ENCODE measurements at regions not wholly inside any gene's neighbourhood (a gene's known extent, or its start where the extent isn't known, plus 50 kb on each side); places are given as distances from the start of the nearest gene placed in this dataset.

DNA sequence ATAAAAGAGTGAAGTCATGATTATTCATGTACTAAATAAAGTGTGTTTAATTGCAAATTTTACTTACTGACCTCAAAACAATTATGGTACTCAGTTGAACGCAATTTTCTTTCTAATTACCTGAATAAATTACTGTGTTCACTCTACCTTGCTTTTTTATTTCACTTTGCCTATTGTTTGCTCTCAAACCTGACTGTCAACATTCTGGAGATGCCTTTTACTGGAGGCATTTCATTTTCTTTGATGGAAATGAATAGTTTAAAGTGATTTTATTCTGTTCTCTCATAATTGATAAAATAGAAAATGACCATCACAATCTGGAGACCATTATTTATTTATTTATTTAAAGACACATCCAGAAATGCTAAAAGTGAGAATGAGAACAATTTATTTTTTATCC, 811.5 kb upstream of the ATXN8OS start:
- Mint-ChIP-seq H3K27me3 (ENCODE audit: insufficient read depth, low read depth) (no peaks in the 10 kb centered on the region), H3K9me3 (no peaks in the 10 kb centered on the region), H3K36me3 (no peaks in the 10 kb centered on the region), H3K27ac (no peak overlapping the region), H3K4me1 (peaks cover 15% of the 10 kb centered on the region), H3K4me3 (no peak overlapping the region)
- no peaks in the 10 kb centered on the region for H4K20me1 ChIP-seq (ENCODE audit: low read depth)
- H3K36me3 ChIP-seq = no peaks in the 10 kb centered on the region
- H3K27me3 ChIP-seq = no peaks in the 10 kb centered on the region
- no peak overlapping the region for H2AFZ ChIP-seq (replicated peaks)
- no peak overlapping the region for H3K9ac ChIP-seq
- H3K4me1 ChIP-seq = no peaks in the 10 kb centered on the region
- H3K4me2 ChIP-seq = no peak overlapping the region
- H3K9me3 ChIP-seq (ENCODE audit: low read depth) = no peaks in the 10 kb centered on the region
- H3F3A ChIP-seq (ENCODE audit: low read depth) = no peaks in the 10 kb centered on the region
- H3K4me3 ChIP-seq = no peak overlapping the region
- no peak for TF ChIP-seq EZH2phosphoT487 (IDR thresholded peaks at IDR 0.05)
- no peak for TF ChIP-seq EZH2 (IDR thresholded peaks at IDR 0.05)
- no peak for TF ChIP-seq CTCF (IDR thresholded peaks at IDR 0.05)
- no peak overlapping the region for H3K27ac ChIP-seq
- H3K79me2 ChIP-seq (ENCODE audit: low read depth) = no peaks in the 10 kb centered on the region
- DNase-seq (ENCODE audit: low spot score) = no peak

GRCh38 chr13:69292789-69293425, 814.7 kb upstream of the ATXN8OS start:
- H3K27me3 Mint-ChIP-seq (ENCODE audit: insufficient read depth, low read depth) = no peaks in the 10 kb centered on the region

DNA sequence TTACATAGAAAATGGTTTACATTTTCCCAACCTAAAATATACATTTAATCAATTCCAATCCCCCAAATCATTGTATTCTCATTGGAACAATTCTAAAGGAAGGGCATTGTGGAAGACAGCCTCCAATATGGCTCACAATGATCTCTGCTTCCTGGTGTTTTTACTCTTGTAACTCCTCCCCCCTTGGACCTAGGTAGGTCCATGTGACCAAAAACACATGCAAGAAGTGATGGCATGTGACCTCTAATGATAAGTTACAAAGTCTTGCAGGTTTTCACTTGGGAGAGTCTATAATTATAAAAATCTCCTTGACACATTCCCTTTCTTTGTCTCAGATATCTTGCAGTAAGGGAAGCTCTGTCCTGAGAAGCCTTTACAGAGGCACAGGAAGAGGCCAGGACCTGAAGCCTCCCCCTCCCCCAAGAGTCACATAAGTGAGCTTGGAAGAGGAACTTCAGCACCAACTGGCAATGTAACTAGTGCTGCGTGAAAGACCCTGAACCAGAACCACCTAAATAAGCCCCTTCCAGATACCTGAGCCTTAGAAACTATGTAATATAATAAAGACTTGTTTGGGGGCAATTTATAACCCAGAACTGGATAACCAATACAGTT, 816.2 kb upstream of the ATXN8OS start:
- Mint-ChIP-seq H3K36me3 (no peaks in the 10 kb centered on the region), H3K27me3 (ENCODE audit: insufficient read depth, low read depth) (no peaks in the 10 kb centered on the region), H3K27ac (no peak overlapping the region)

More at GRCh38 chr13:69292789-69293425, 814.7 kb upstream of the ATXN8OS start:
- Histone ChIP-seq H3K4me3 (no peak overlapping the region), H3K79me2 (ENCODE audit: low read depth) (no peaks in the 10 kb centered on the region), H3K9me3 (ENCODE audit: low read depth) (no peaks in the 10 kb centered on the region), H3K27ac (no peak overlapping the region), H2AFZ (replicated peaks) (peak overlapping the region; percentile 8), H3F3A (ENCODE audit: low read depth) (no peaks in the 10 kb centered on the region), H3K4me2 (no peak overlapping the region), H3K27me3 (no peaks in the 10 kb centered on the region), H4K20me1 (ENCODE audit: low read depth) (no peaks in the 10 kb centered on the region), H3K4me1 (no peaks in the 10 kb centered on the region), H3K9ac (no peak overlapping the region), H3K36me3 (no peaks in the 10 kb centered on the region)
- no peak for TF ChIP-seq EZH2phosphoT487 (IDR thresholded peaks at IDR 0.05)
- TF ChIP-seq EZH2 (IDR thresholded peaks at IDR 0.05) = no peak
- TF ChIP-seq CTCF (IDR thresholded peaks at IDR 0.05) = no peak
- no peaks in the 10 kb centered on the region for H3K36me3 Mint-ChIP-seq
- DNase-seq (ENCODE audit: low spot score) = no peak
- H3K27ac Mint-ChIP-seq = no peak overlapping the region
- no peaks in the 10 kb centered on the region for H3K9me3 Mint-ChIP-seq
- H3K4me1 Mint-ChIP-seq = peaks cover 3% of the 10 kb centered on the region
- H3K4me3 Mint-ChIP-seq = no peak overlapping the region

More for the DNA sequence above, 816.2 kb upstream of the ATXN8OS start:
- Histone ChIP-seq H2AFZ (replicated peaks) (peak overlapping the region; percentile 97), H3K4me2 (no peak overlapping the region), H4K20me1 (ENCODE audit: low read depth) (no peaks in the 10 kb centered on the region), H3K4me1 (no peaks in the 10 kb centered on the region), H3K9ac (no peak overlapping the region), H3K79me2 (ENCODE audit: low read depth) (no peaks in the 10 kb centered on the region), H3K27me3 (no peaks in the 10 kb centered on the region), H3K27ac (no peak overlapping the region), H3F3A (ENCODE audit: low read depth) (no peaks in the 10 kb centered on the region), H3K9me3 (ENCODE audit: low read depth) (no peaks in the 10 kb centered on the region), H3K4me3 (no peak overlapping the region), H3K36me3 (no peaks in the 10 kb centered on the region)
- peaks cover 3% of the 10 kb centered on the region for H3K4me1 Mint-ChIP-seq
- peak; percentile 10 for DNase-seq (ENCODE audit: low spot score)
- no peak for TF ChIP-seq EZH2phosphoT487 (IDR thresholded peaks at IDR 0.05)
- TF ChIP-seq CTCF (IDR thresholded peaks at IDR 0.05) = no peak
- no peak for TF ChIP-seq EZH2 (IDR thresholded peaks at IDR 0.05)
- no peaks in the 10 kb centered on the region for H3K9me3 Mint-ChIP-seq
- no peak overlapping the region for H3K4me3 Mint-ChIP-seq

Data from neural progenitor cell (in vitro differentiated cells).